H7 (cell line): ENCODE measurements at regions not wholly inside any gene's neighbourhood (a gene's known extent, or its start where the extent isn't known, plus 50 kb on each side); places are given as distances from the start of the nearest gene placed in this dataset.

ENCODE experiments used
- DNase-seq: peaks from one replicate; pipeline ENCODE4 v3.0.0; 2012
- H3K27me3 ChIP-seq: 2 replicates; pipeline ENCODE4 v1.6.0; 2011; ENCODE audit warnings: mild to moderate bottlenecking, low read length; ENCODE audit not compliant: control insufficient read depth, insufficient read depth
- H3K36me3 ChIP-seq: replicated peaks from 2 replicates; pipeline ENCODE4 v1.5.1; 2011; ENCODE audit warnings: low read length; ENCODE audit not compliant: control insufficient read depth, insufficient read depth
- H3K4me3 ChIP-seq: 2 replicates; pipeline ENCODE4 v1.5.1; 2011; ENCODE audit warnings: low read depth, mild to moderate bottlenecking, control low read depth, low read length, moderate library complexity; ENCODE audit not compliant: insufficient read depth

- no peak for DNase-seq
- H3K27me3 ChIP-seq = no peaks in the 10 kb centered on the region
- H3K36me3 ChIP-seq = no peaks in the 10 kb centered on the region
- no peak overlapping the region for H3K4me3 ChIP-seq
These were observed 147.5 kb downstream of the KITLG start for GRCh38 chr12:88432531-88433490.

- DNase-seq = no peak
These were observed 146.1 kb downstream of the KITLG start for GRCh38 chr12:88433997-88434703.

GRCh38 chr12:88435334-88436076 is 144.8 kb downstream of the KITLG start:
- H3K36me3 ChIP-seq = no peaks in the 10 kb centered on the region

More at GRCh38 chr12:88433997-88434703, 146.1 kb downstream of the KITLG start:
- H3K4me3 ChIP-seq = no peak overlapping the region
- no peaks in the 10 kb centered on the region for H3K27me3 ChIP-seq
- H3K36me3 ChIP-seq = no peaks in the 10 kb centered on the region

GRCh38 chr12:88437226-88437625 is 143.0 kb downstream of the KITLG start:
- DNase-seq = no peak
- Histone ChIP-seq H3K27me3 (no peaks in the 10 kb centered on the region), H3K36me3 (no peaks in the 10 kb centered on the region), H3K4me3 (no peak overlapping the region)

More at GRCh38 chr12:88435334-88436076, 144.8 kb downstream of the KITLG start:
- Histone ChIP-seq H3K27me3 (no peaks in the 10 kb centered on the region), H3K4me3 (no peak overlapping the region)
- DNase-seq = no peak
